ENCODE measurements at regions not wholly inside any gene's neighbourhood (a gene's known extent, or its start where the extent isn't known, plus 50 kb on each side); places are given as distances from the start of the nearest gene placed in this dataset.

- TF ChIP-seq, protein P1, sequence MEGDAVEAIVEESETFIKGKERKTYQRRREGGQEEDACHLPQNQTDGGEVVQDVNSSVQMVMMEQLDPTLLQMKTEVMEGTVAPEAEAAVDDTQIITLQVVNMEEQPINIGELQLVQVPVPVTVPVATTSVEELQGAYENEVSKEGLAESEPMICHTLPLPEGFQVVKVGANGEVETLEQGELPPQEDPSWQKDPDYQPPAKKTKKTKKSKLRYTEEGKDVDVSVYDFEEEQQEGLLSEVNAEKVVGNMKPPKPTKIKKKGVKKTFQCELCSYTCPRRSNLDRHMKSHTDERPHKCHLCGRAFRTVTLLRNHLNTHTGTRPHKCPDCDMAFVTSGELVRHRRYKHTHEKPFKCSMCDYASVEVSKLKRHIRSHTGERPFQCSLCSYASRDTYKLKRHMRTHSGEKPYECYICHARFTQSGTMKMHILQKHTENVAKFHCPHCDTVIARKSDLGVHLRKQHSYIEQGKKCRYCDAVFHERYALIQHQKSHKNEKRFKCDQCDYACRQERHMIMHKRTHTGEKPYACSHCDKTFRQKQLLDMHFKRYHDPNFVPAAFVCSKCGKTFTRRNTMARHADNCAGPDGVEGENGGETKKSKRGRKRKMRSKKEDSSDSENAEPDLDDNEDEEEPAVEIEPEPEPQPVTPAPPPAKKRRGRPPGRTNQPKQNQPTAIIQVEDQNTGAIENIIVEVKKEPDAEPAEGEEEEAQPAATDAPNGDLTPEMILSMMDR (IDR thresholded peaks at IDR 0.05) = no peak
- no peak for TF ChIP-seq POLR2A (IDR thresholded peaks at IDR 0.05)
Observed at GRCh38 chr2:78397198-78397597, 628.3 kb upstream of the REG3G start.

Measured in testis (tissue), 2 donors.